ENCODE measurements at regions not wholly inside any gene's neighbourhood (a gene's known extent, or its start where the extent isn't known, plus 50 kb on each side); places are given as distances from the start of the nearest gene placed in this dataset.

GRCh38 chr4:36812149-36812548 is 432.4 kb upstream of the NWD2 start:
- Histone ChIP-seq H3K9me3 (no peaks in the 10 kb centered on the region), H3K4me1 (peaks cover 7% of the 10 kb centered on the region), H3K36me3 (ENCODE audit: low read depth, missing control alignments) (no peaks in the 10 kb centered on the region), H3K4me3 (no peak overlapping the region), H3K27me3 (no peaks in the 10 kb centered on the region), H3K27ac (no peak overlapping the region)
- DNase-seq: no peak
- TF ChIP-seq POLR2A (IDR thresholded peaks at IDR 0.05): no peak
- TF ChIP-seq CTCF (IDR thresholded peaks at IDR 0.05): no peak
- intact Hi-C loops (cut with DNase I; ENCODE audit: low total_unique reads): no loop called here

DNA sequence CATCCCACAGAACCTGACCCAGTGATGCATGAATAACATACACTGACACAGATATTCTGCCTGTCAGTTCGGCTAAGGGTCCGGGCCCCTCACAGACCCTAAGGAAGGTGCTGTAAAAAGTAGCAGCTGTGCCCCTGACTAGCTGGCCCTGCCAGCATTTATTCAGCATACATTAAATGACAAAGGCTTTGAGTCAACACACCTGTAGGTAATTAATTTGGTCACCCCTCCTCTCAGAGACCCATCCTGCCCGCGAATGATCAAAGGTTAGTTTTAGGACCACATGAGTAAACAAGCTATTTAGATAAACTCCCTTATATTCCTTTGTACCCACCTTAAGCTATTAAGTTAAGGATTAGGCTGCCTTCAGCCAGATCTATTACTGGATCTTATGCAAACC is 429.0 kb upstream of the NWD2 start:
- no peaks in the 10 kb centered on the region for H3K36me3 ChIP-seq (ENCODE audit: low read depth, missing control alignments)
- 84 to 88% methylated on average over 4 of the region's 4 CpGs for WGBS, 2 donors
- intact Hi-C loops (cut with DNase I; ENCODE audit: low total_unique reads): no loop called here
- H3K27me3 ChIP-seq: no peaks in the 10 kb centered on the region
- H3K27ac ChIP-seq: no peak overlapping the region
- no peaks in the 10 kb centered on the region for H3K4me1 ChIP-seq
- no peak overlapping the region for H3K4me3 ChIP-seq
- DNase-seq: no peak
- TF ChIP-seq POLR2A (IDR thresholded peaks at IDR 0.05) (no peak), CTCF (IDR thresholded peaks at IDR 0.05) (no peak)
- no peaks in the 10 kb centered on the region for H3K9me3 ChIP-seq

DNA sequence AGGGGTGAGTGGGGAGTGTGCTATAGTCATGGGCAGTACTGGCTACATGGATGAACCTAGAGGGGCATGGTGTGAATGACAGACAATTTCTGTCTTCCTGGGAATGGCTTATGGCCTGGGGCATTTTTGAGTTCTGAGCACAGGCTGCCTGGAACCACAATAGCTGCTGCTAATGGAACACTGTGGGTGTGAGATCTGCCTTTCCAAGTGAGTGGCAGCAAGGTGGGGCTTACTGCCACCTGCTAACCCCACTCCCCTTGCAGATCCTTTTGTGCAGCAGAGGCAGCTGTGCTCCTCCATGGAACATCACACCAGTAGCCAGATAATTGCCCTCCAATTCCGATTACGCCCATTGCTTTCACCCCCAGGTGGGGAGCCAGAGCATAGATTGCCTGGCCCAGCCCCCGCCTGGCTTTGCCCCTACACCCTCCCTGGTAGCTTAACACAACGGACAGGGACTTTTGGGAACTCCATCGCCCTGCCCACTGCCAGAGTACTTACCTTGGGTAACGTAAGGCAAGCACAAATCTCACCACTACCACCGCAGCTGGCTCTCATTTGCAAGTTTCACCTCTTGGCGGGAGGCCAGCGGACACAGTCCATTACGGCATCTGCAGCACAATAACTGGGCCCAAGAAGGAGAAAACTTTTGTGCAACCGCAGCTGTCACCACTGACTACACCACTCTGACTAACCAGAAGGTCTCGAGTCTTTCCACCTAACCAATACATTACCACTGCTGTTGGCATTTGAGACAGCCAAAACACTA is 421.2 kb upstream of the NWD2 start:
- no peak overlapping the region for H3K27ac ChIP-seq
- TF ChIP-seq POLR2A (IDR thresholded peaks at IDR 0.05) (no peak), CTCF (IDR thresholded peaks at IDR 0.05) (no peak)
- 83 to 92% methylated on average over 12 of the region's 12 CpGs for WGBS, 2 donors
- no peak for DNase-seq
- H3K4me3 ChIP-seq: no peak overlapping the region
- H3K36me3 ChIP-seq (ENCODE audit: low read depth, missing control alignments): no peaks in the 10 kb centered on the region
- intact Hi-C loops (cut with DNase I; ENCODE audit: low total_unique reads): no loop called here
- no peaks in the 10 kb centered on the region for H3K4me1 ChIP-seq
- H3K27me3 ChIP-seq: no peaks in the 10 kb centered on the region
- no peaks in the 10 kb centered on the region for H3K9me3 ChIP-seq

GRCh38 chr4:36824682-36825081 is 419.9 kb upstream of the NWD2 start:
- no peak for DNase-seq
- intact Hi-C loops (cut with DNase I; ENCODE audit: low total_unique reads): no loop called here
- Histone ChIP-seq H3K27ac (no peak overlapping the region), H3K27me3 (no peaks in the 10 kb centered on the region), H3K36me3 (ENCODE audit: low read depth, missing control alignments) (no peaks in the 10 kb centered on the region), H3K4me3 (no peak overlapping the region), H3K4me1 (no peaks in the 10 kb centered on the region), H3K9me3 (no peaks in the 10 kb centered on the region)
- TF ChIP-seq CTCF (IDR thresholded peaks at IDR 0.05) (no peak), POLR2A (IDR thresholded peaks at IDR 0.05) (no peak)
- WGBS, 2 donors: 65 to 78% methylated on average over 3 of the region's 3 CpGs

DNA sequence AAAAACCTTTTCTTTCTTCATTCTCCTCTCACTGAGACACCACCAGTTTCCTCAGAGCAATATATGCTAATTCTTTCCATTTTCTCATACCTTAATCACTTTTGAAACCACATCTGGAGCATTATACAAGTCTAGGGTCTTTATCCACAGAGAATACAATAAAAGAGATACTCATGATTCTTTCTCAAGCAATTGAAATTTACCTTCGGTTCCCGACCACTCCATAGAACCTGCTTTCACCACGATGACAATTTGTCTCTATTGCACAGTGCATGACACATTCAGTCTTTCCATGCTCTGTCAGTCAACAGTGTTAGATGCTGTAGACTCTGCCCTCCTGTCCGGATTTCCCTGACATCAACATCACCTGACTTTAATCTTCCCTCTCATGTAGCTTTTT is 409.3 kb upstream of the NWD2 start:
- Histone ChIP-seq H3K4me3 (no peak overlapping the region), H3K27me3 (no peaks in the 10 kb centered on the region), H3K27ac (no peak overlapping the region), H3K4me1 (no peaks in the 10 kb centered on the region), H3K36me3 (ENCODE audit: low read depth, missing control alignments) (no peaks in the 10 kb centered on the region), H3K9me3 (no peaks in the 10 kb centered on the region)
- intact Hi-C loops (cut with DNase I; ENCODE audit: low total_unique reads): no loop called here
- no peak for DNase-seq
- WGBS, 2 donors: 68 to 90% methylated on average over 4 of the region's 4 CpGs
- TF ChIP-seq CTCF (IDR thresholded peaks at IDR 0.05) (no peak), POLR2A (IDR thresholded peaks at IDR 0.05) (no peak)
